Daoy (cell line): ENCODE measurements at regions not wholly inside any gene's neighbourhood (a gene's known extent, or its start where the extent isn't known, plus 50 kb on each side); places are given as distances from the start of the nearest gene placed in this dataset.
"Not testable (repeated sequence)": the region's sequence is repeated elsewhere in the genome, so short reads cannot be mapped to it uniquely, and the experiment has no call there.

Experiments used
- DNase-seq: peaks from one replicate; pipeline ENCODE4 v3.0.0-alpha.2; 2015; ENCODE audit warnings: low read depth

- no peak for DNase-seq
Measured at GRCh38 chr14:71538288-71538687, 393.9 kb upstream of the RGS6 start.

- DNase-seq = no peak
Measured at GRCh38 chr14:71538938-71539649, 393.1 kb upstream of the RGS6 start.

GRCh38 chr14:71539650-71540285 is 392.5 kb upstream of the RGS6 start:
- DNase-seq = no peak

- DNase-seq = no peak
Measured at GRCh38 chr14:71541271-71541670, 391.0 kb upstream of the RGS6 start.

- DNase-seq = no peak
Measured at GRCh38 chr14:71541973-71542690, 390.1 kb upstream of the RGS6 start.

- DNase-seq = no peak
Measured at GRCh38 chr14:71549421-71550050, 382.7 kb upstream of the RGS6 start.

GRCh38 chr14:71550367-71550766 is 381.9 kb upstream of the RGS6 start:
- DNase-seq = no peak

GRCh38 chr14:71551291-71551950 is 380.8 kb upstream of the RGS6 start:
- DNase-seq = no peak

GRCh38 chr14:71552809-71553208 is 379.4 kb upstream of the RGS6 start:
- DNase-seq = no peak

GRCh38 chr14:71553779-71554178 is 378.4 kb upstream of the RGS6 start:
- DNase-seq = no peak

- no peak for DNase-seq
Measured at GRCh38 chr14:71554323-71554722, 377.9 kb upstream of the RGS6 start.

GRCh38 chr14:71554959-71555612 is 377.1 kb upstream of the RGS6 start:
- no peak for DNase-seq

GRCh38 chr14:71555654-71556559 is 376.3 kb upstream of the RGS6 start:
- peak; percentile 64 for DNase-seq

GRCh38 chr14:71556730-71557129 is 375.5 kb upstream of the RGS6 start:
- no peak for DNase-seq

GRCh38 chr14:71557351-71557750 is 374.9 kb upstream of the RGS6 start:
- no peak for DNase-seq

- DNase-seq = not testable (repeated sequence)
Measured at GRCh38 chr14:71558943-71559342, 373.3 kb upstream of the RGS6 start.

GRCh38 chr14:71560751-71561150 is 371.5 kb upstream of the RGS6 start:
- no peak for DNase-seq

GRCh38 chr14:71563492-71564153 is 368.6 kb upstream of the RGS6 start:
- DNase-seq = no peak

GRCh38 chr14:71566276-71566675 is 366.0 kb upstream of the RGS6 start:
- DNase-seq = no peak
